Stomach (tissue), 4 donors: ENCODE measurements at regions not wholly inside any gene's neighbourhood (a gene's known extent, or its start where the extent isn't known, plus 50 kb on each side); places are given as distances from the start of the nearest gene placed in this dataset.

Experiments used
- POLR2A ChIP-seq, 4 donors: fragments of 450-650 bp; IDR thresholded peaks; one replicate each; pipeline ENCODE4 v1.6.1; 2016; ENCODE audit warnings: antibody characterized with exemption in 4 of 4, control low read depth in 2 of 4, mild to moderate bottlenecking in 1 of 4, moderate library complexity in 1 of 4
- TF ChIP-seq, protein P1 (sequence below), 7 experiments: fragments of 450-650 bp in 4 of 7; fragments of 200-600 bp in 3 of 7; sonication (generic) in 3 of 7; IDR thresholded peaks; one replicate each; pipeline ENCODE4 v1.5.1; 2016 to 2019; ENCODE audit warnings: antibody characterized with exemption in 7 of 7, control low read depth in 2 of 7, mild to moderate bottlenecking in 1 of 7

DNA sequence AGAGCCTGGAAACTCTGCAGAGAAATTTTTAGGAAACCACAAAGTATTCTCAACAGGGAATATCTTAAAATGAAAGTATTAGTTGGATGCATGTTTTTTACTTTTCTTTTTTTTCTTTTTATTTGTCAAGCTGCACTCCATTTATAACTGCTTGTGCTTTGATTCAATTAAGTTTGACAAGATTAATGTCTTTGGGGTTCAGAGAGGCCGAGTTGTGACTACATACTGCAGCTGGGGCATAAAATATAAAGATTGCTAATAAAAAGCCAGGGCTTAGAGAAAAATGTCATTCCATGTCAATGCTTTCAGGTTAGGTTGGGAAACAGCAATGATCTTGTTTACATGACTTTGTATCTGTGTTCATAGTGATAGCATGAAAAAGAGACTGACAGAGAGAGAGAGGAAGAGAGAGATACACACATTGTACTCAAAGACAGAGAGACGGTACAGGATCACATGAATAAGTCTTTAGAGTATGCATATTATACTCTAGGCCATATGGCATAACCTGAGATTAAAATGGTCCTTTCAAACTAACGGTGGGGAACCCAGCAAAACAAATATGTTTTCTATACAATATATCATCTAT, 1022.3 kb upstream of the CNTNAP5 start:
- TF ChIP-seq, protein P1, sequence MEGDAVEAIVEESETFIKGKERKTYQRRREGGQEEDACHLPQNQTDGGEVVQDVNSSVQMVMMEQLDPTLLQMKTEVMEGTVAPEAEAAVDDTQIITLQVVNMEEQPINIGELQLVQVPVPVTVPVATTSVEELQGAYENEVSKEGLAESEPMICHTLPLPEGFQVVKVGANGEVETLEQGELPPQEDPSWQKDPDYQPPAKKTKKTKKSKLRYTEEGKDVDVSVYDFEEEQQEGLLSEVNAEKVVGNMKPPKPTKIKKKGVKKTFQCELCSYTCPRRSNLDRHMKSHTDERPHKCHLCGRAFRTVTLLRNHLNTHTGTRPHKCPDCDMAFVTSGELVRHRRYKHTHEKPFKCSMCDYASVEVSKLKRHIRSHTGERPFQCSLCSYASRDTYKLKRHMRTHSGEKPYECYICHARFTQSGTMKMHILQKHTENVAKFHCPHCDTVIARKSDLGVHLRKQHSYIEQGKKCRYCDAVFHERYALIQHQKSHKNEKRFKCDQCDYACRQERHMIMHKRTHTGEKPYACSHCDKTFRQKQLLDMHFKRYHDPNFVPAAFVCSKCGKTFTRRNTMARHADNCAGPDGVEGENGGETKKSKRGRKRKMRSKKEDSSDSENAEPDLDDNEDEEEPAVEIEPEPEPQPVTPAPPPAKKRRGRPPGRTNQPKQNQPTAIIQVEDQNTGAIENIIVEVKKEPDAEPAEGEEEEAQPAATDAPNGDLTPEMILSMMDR (IDR thresholded peaks at IDR 0.05): no peak
- TF ChIP-seq POLR2A (IDR thresholded peaks at IDR 0.05): no peak
